H1 (cell line): ENCODE measurements at regions not wholly inside any gene's neighbourhood (a gene's known extent, or its start where the extent isn't known, plus 50 kb on each side); places are given as distances from the start of the nearest gene placed in this dataset.

Experiments
- CTCF ChIA-PET: fragments of 300-600 bp; sonication (Branson Sonifier 250); formaldehyde crosslinking; loops from one replicate; lab custom pipeline; 2021; ENCODE audit not compliant: partially characterized antibody; lab: Charles Lee
- POLR2A ChIA-PET: fragments of 300-600 bp; sonication (Branson Sonifier 250); formaldehyde crosslinking; loops from one replicate; lab custom pipeline; 2021; ENCODE audit warnings: inconsistent platforms; ENCODE audit not compliant: partially characterized antibody; lab: Charles Lee
- DNase-seq, 2 experiments: peaks; one replicate each; pipeline versions ENCODE4 v3.0.0 to v3.0.0-alpha.2; 2010 to 2022; ENCODE audit warnings: low spot score in 2 of 2, low read depth in 1 of 2, mixed read lengths in 1 of 2
- FAIRE-seq: peaks from 2 replicates; lab custom pipeline; 2011; peaks lifted over from hg19 to GRCh38; lab: Jason Lieb, UNC
- H2AFZ ChIP-seq: 2 replicates; pipeline ENCODE4 v1.8.1; 2012; ENCODE audit warnings: low read length, inconsistent platforms
- H2AK5ac ChIP-seq: 2 replicates; pipeline ENCODE4 v1.6.1; 2013; ENCODE audit warnings: low read depth, low read length
- H2BK120ac ChIP-seq: replicated peaks from 2 replicates; pipeline ENCODE3; 2013; ENCODE audit warnings: low read depth, low read length, inconsistent platforms
- H2BK12ac ChIP-seq: 2 replicates; pipeline ENCODE4 v1.6.1; 2013; ENCODE audit warnings: low read depth, low read length
- H2BK15ac ChIP-seq: 2 replicates; pipeline ENCODE4 v1.6.1; 2013; ENCODE audit warnings: low read length
- H2BK20ac ChIP-seq: 2 replicates; pipeline ENCODE4 v1.6.1; 2013; ENCODE audit warnings: low read length
- H2BK5ac ChIP-seq: 2 replicates; pipeline ENCODE4 v1.6.1; 2013; ENCODE audit warnings: low read depth, low read length
- H3K14ac ChIP-seq: 2 replicates; pipeline ENCODE4 v1.6.1; 2013; ENCODE audit warnings: inconsistent platforms; ENCODE audit not compliant: insufficient read length
- H3K18ac ChIP-seq: 2 replicates; pipeline ENCODE4 v1.6.1; 2013; ENCODE audit warnings: low read length; ENCODE audit errors: extremely low read depth
- H3K23ac ChIP-seq: 2 replicates; pipeline ENCODE4 v1.6.1; 2013; ENCODE audit warnings: inconsistent platforms; ENCODE audit not compliant: insufficient read length
- H3K23me2 ChIP-seq: 2 replicates; pipeline ENCODE4 v1.6.1; 2013; ENCODE audit warnings: low read depth, low read length
- H3K27ac ChIP-seq: 2 replicates; pipeline ENCODE4 v1.6.1; 2011; ENCODE audit warnings: low read depth, low read length, inconsistent platforms
- H3K27me3 ChIP-seq, 4 experiments: replicated peaks in 1 of 4; 1 replicate in 1 of 4; 2 replicates in 3 of 4; pipeline versions ENCODE4 v1.6.1 to v1.8.1; 2011 to 2013; ENCODE audit warnings: low read length in 3 of 4, mild to moderate bottlenecking in 3 of 4, inconsistent platforms in 2 of 4, mixed read lengths in 2 of 4, moderate library complexity in 1 of 4; ENCODE audit not compliant: control insufficient read depth in 3 of 4, insufficient read depth in 3 of 4; ENCODE audit errors: extremely low read depth in 1 of 4
- H3K36me3 ChIP-seq, 4 experiments: 2 replicates each; pipeline versions ENCODE4 v1.6.1 to v1.8.1; 2011 to 2013; ENCODE audit warnings: mild to moderate bottlenecking in 4 of 4, low read length in 3 of 4, moderate library complexity in 2 of 4, control low read depth in 1 of 4, inconsistent platforms in 1 of 4; ENCODE audit not compliant: insufficient read depth in 4 of 4, control insufficient read depth in 2 of 4
- H3K4ac ChIP-seq: replicated peaks from 2 replicates; pipeline ENCODE3; 2013; ENCODE audit warnings: low read length, low read depth, mixed read lengths, inconsistent platforms; ENCODE audit not compliant: insufficient read length
- H3K4me1 ChIP-seq, 4 experiments: replicated peaks in 1 of 4; 1 replicate in 1 of 4; 2 replicates in 3 of 4; pipeline versions ENCODE4 v1.6.1 to v1.8.1; 2011 to 2013; ENCODE audit warnings: low read length in 3 of 4, inconsistent platforms in 2 of 4, mixed read lengths in 1 of 4; ENCODE audit not compliant: insufficient read depth in 4 of 4, control insufficient read depth in 3 of 4
- H3K4me2 ChIP-seq, 2 experiments: 2 replicates each; pipeline versions ENCODE4 v1.6.1 to v1.8.1; 2011 to 2013; ENCODE audit warnings: low read depth in 2 of 2, low read length in 2 of 2, control low read depth in 1 of 2, inconsistent platforms in 1 of 2, mild to moderate bottlenecking in 1 of 2; ENCODE audit not compliant: insufficient read depth in 1 of 2
- H3K4me3 ChIP-seq, 4 experiments: fragments of 200-600, 300-600 bp in 1 of 4; sonication (generic), shearing (Covaris generic), sonication (Bioruptor Twin) in 1 of 4; 2 replicates each; pipeline versions ENCODE4 v1.5.1 to v1.8.1; 2011 to 2016; ENCODE audit warnings: low read length in 4 of 4, low read depth in 3 of 4, control low read depth in 2 of 4, inconsistent platforms in 2 of 4, mild to moderate bottlenecking in 2 of 4, mixed read lengths in 1 of 4, moderate library complexity in 1 of 4; ENCODE audit not compliant: insufficient read depth in 2 of 4; ENCODE audit errors: extremely low read depth in 1 of 4
- H3K56ac ChIP-seq: replicated peaks from 2 replicates; pipeline ENCODE3; 2013; ENCODE audit warnings: low read depth, mild to moderate bottlenecking, mixed read lengths, low read length, inconsistent platforms; ENCODE audit not compliant: insufficient read length
- H3K79me1 ChIP-seq: 2 replicates; pipeline ENCODE4 v1.6.1; 2013; ENCODE audit warnings: low read depth, low read length, control low read depth
- H3K79me2 ChIP-seq, 2 experiments: 2 replicates each; pipeline versions ENCODE4 v1.6.1 to v1.8.1; 2012 to 2013; ENCODE audit warnings: low read length in 2 of 2, mild to moderate bottlenecking in 2 of 2, inconsistent platforms in 1 of 2; ENCODE audit not compliant: insufficient read depth in 2 of 2, control insufficient read depth in 1 of 2
- H3K9ac ChIP-seq, 4 experiments: replicated peaks in 1 of 4; 1 replicate in 1 of 4; 2 replicates in 3 of 4; pipeline versions ENCODE4 v1.6.1 to v1.8.1; 2011 to 2013; ENCODE audit warnings: low read depth in 3 of 4, low read length in 3 of 4, control low read depth in 2 of 4, mild to moderate bottlenecking in 2 of 4, moderate library complexity in 2 of 4, inconsistent platforms in 1 of 4; ENCODE audit errors: extremely low read depth in 1 of 4
- H3K9me3 ChIP-seq, 2 experiments: 2 replicates each; pipeline versions ENCODE4 v1.6.1 to v1.8.1; 2012 to 2013; ENCODE audit warnings: mild to moderate bottlenecking in 2 of 2, moderate library complexity in 2 of 2, control low read depth in 1 of 2, inconsistent platforms in 1 of 2, low read depth in 1 of 2, low read length in 1 of 2, mixed read lengths in 1 of 2; ENCODE audit not compliant: insufficient read depth in 2 of 2
- H4K20me1 ChIP-seq, 2 experiments: replicated peaks in 1 of 2; 2 replicates each; pipeline versions ENCODE3 to v1.8.1; 2011 to 2013; ENCODE audit warnings: inconsistent platforms in 2 of 2, low read length in 2 of 2, mild to moderate bottlenecking in 1 of 2; ENCODE audit not compliant: insufficient read depth in 2 of 2, control insufficient read depth in 1 of 2
- H4K5ac ChIP-seq: 2 replicates; pipeline ENCODE4 v1.6.1; 2013; ENCODE audit warnings: low read length, low read depth, mixed read lengths, inconsistent platforms; ENCODE audit not compliant: insufficient read length
- H4K8ac ChIP-seq: 2 replicates; pipeline ENCODE4 v1.8.0; 2013; ENCODE audit warnings: mild to moderate bottlenecking, moderate library complexity, low read length, inconsistent platforms; ENCODE audit not compliant: insufficient read depth; ENCODE audit errors: extremely low read depth
- H4K91ac ChIP-seq: replicated peaks from 2 replicates; pipeline ENCODE3; 2013; ENCODE audit warnings: low read length, mixed read lengths, inconsistent platforms; ENCODE audit not compliant: insufficient read length
- CEBPB ChIP-seq: IDR thresholded peaks from 2 replicates; pipeline ENCODE4 v1.6.1; 2012; ENCODE audit warnings: low read depth, low read length
- EP300 ChIP-seq, 2 experiments: IDR thresholded peaks; 1 replicate in 1 of 2; 2 replicates in 1 of 2; pipeline ENCODE4 v1.6.1; 2011 to 2012; ENCODE audit warnings: low read depth in 2 of 2, low read length in 2 of 2, mild to moderate bottlenecking in 2 of 2, borderline replicate concordance in 1 of 2, inconsistent platforms in 1 of 2, moderate library complexity in 1 of 2
- HDAC6 ChIP-seq: IDR thresholded peaks from one replicate; pipeline ENCODE4 v1.7.1; 2012; ENCODE audit warnings: low read depth, mild to moderate bottlenecking, inconsistent platforms, low read length, moderate library complexity
- KDM4A ChIP-seq: IDR thresholded peaks from one replicate; pipeline ENCODE4 v1.7.1; 2012; ENCODE audit warnings: low read depth, mild to moderate bottlenecking, moderate library complexity, low read length, inconsistent platforms; ENCODE audit not compliant: severe bottlenecking
- MAX ChIP-seq: IDR thresholded peaks from 2 replicates; pipeline ENCODE4 v1.6.1; 2012; ENCODE audit warnings: inconsistent platforms
- POU5F1 ChIP-seq: IDR thresholded peaks from 2 replicates; pipeline ENCODE4 v1.6.1; 2011; ENCODE audit warnings: low read depth, mild to moderate bottlenecking, low read length, moderate library complexity
- TAF1 ChIP-seq: IDR thresholded peaks from 2 replicates; pipeline ENCODE4 v1.6.1; 2011; ENCODE audit warnings: mild to moderate bottlenecking, low read depth, low read length
- TAF7 ChIP-seq: optimal IDR thresholded peaks from 2 replicates; pipeline ENCODE3; 2011; ENCODE audit warnings: low read depth, mild to moderate bottlenecking, inconsistent platforms, low read length, moderate library complexity, borderline replicate concordance
- ZNF274 ChIP-seq: IDR thresholded peaks from 2 replicates; pipeline ENCODE4 v1.7.0; 2012; ENCODE audit warnings: low read length, borderline replicate concordance; ENCODE audit errors: extremely low read depth
- WGBS, 2 experiments: shearing (Covaris generic) in 1 of 2; methylation state at CpG; one replicate each; pipeline versions ENCODE4 v1.1.6 to v1.1.7; 2013 to 2015; ENCODE audit warnings: low lambda C conversion rate in 2 of 2, mixed read lengths in 2 of 2, inconsistent platforms in 1 of 2, low coverage in 1 of 2, missing lambda C conversion rate in 1 of 2; ENCODE audit not compliant: insufficient replicate concordance in 2 of 2, insufficient coverage in 1 of 2, insufficient read length in 1 of 2; ENCODE audit errors: extremely low coverage in 1 of 2, missing lambda C conversion rate in 1 of 2; 5-methylcytosine and 5-hydroxymethylcytosine counted together

DNA sequence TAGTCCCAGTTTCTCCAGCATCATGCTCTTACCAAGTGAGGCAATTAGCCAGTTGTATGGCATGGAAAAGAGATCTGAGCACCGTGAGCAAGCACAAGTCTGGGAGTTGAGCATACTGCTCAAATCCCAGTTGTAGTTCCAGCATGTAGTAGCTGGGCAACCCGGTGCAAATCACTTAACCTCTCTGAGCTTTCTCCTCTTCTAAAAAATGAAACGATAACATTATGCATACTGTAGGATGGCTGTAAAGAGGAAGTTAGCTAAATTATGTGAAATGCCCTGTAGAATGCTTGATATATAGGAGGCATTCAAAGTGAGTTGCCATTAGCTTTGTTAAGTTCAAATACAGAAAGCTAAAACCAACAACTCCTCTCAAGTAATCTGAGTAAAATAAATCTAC lies 164.0 kb upstream of the ZEB2 start:
- no peak overlapping the region for H3K23ac ChIP-seq
- H2AFZ ChIP-seq: no peak overlapping the region
- no peak overlapping the region for H3K18ac ChIP-seq
- H2BK120ac ChIP-seq: no peak overlapping the region
- H3K27me3 ChIP-seq: no peaks in the 10 kb centered on the region
- no peaks in the 10 kb centered on the region for H3K79me2 ChIP-seq
- no peak overlapping the region for H3K9ac ChIP-seq
- no peak overlapping the region for H4K8ac ChIP-seq
- no peak overlapping the region for H4K5ac ChIP-seq
- no peak for FAIRE-seq
- H2BK20ac ChIP-seq: no peak overlapping the region
- H3K4me3 ChIP-seq: no peak overlapping the region
- no peak overlapping the region for H3K4ac ChIP-seq
- no peak overlapping the region for H4K91ac ChIP-seq
- peaks cover 0 to 3% (median 0%) of the 10 kb centered on the region in 4 experiments; a peak in 1 of 7 replicates for H3K4me1 ChIP-seq
- 89% methylated on average over 3 of the region's 3 CpGs; no CpG with 5 or more reads in 1 of the 2 experiments for WGBS, 2 experiments
- no peak for TF ChIP-seq TAF1
- no peak for TF ChIP-seq CEBPB
- no peak for TF ChIP-seq MAX
- TF ChIP-seq ZNF274: no peak
- TF ChIP-seq POU5F1: no peak
- no peak for TF ChIP-seq TAF7
- TF ChIP-seq EP300 (IDR thresholded peaks at IDR 0.05; ENCODE audit: borderline replicate concordance in 1 of 2, low read depth in 2 of 2, low read length in 2 of 2): no peak
- no peak for TF ChIP-seq KDM4A
- no peak for TF ChIP-seq HDAC6
- H3K23me2 ChIP-seq: no peaks in the 10 kb centered on the region
- H2BK12ac ChIP-seq: no peak overlapping the region
- no peak overlapping the region for H3K14ac ChIP-seq
- H2AK5ac ChIP-seq: no peak overlapping the region
- ChIA-PET POLR2A (no interaction called here), CTCF (no interaction called here)
- H2BK5ac ChIP-seq: no peak overlapping the region
- H3K79me1 ChIP-seq: no peaks in the 10 kb centered on the region
- no peak overlapping the region for H3K56ac ChIP-seq
- H2BK15ac ChIP-seq: no peak overlapping the region
- H3K9me3 ChIP-seq: no peaks in the 10 kb centered on the region
- H3K27ac ChIP-seq: no peak overlapping the region
- no peaks in the 10 kb centered on the region for H4K20me1 ChIP-seq
- H3K4me2 ChIP-seq: no peak overlapping the region
- no peaks in the 10 kb centered on the region for H3K36me3 ChIP-seq
- no peak for DNase-seq
